ENCODE measurements at regions not wholly inside any gene's neighbourhood (a gene's known extent, or its start where the extent isn't known, plus 50 kb on each side); places are given as distances from the start of the nearest gene placed in this dataset.

DNA sequence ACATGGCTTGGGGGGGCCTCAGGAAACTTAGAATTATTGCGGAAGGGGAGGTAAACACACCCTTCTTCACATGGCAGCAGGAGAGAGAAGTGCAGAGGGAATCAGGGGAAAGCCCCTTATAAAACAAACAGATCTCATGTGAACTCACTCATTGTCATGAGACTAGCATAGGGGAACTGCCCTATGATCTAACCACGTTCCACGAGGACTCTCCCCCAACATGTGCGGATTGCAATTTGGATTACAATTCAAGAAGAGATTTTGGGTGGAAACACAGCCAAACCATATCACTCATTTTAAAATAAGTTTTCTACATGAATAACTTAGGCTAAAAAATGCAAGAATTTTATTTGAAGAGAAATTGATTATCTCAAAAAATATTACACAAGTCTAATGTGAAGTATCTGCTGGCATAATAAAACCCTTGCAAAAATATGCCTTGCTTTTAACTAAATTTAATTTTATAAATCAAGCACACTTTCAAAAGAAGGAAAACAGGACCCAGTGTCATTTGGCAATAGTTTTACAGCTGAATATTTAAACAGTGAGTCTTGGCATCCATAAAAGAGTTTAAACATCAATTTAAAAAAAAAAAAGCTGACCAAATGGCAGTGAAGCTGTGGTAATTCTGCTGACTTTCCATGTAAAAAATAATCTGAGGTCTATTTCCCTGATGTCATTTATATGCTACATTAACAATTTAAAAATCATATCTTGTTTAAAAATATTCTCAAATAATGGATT lies 1057.2 kb downstream of the NAALADL2 start:
- no peak for DNase-seq

DNA sequence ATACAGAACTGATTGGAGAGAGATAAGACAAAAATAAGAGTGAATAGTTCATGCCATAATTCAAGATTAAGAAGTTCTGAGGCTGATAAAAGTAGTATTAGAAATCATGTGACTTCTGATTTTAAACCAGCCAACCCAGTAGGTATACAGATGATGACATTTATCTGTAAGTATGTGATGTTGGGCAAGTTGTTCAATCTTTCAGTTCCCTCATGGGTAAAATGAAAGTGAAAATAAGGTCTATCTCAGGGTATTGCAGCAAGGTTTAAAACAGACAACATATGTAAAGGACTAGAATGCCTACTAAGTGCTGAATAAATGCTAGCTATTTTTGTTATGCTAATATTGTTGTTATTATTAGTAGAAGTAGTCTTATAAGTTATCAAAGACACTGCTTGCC lies 1055.7 kb downstream of the NAALADL2 start:
- no peak for DNase-seq

DNA sequence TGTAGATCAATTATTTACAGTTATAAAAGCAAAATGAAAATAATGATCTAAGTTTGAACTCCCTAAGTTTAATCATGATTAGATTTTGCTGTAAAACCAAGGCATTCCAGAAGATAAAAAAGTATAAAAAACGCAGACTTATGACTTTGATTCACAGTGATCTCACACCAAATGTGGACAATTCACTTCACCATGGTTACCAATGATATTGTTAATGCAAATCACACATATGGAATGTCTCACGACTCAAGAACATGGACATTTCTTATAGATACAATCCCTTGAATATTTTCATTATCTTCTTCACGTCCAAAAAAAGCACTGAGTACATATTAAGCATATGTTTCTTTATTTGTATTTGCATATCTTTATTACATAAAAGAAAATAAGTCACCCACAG lies 1054.2 kb downstream of the NAALADL2 start:
- no peak for DNase-seq

DNA sequence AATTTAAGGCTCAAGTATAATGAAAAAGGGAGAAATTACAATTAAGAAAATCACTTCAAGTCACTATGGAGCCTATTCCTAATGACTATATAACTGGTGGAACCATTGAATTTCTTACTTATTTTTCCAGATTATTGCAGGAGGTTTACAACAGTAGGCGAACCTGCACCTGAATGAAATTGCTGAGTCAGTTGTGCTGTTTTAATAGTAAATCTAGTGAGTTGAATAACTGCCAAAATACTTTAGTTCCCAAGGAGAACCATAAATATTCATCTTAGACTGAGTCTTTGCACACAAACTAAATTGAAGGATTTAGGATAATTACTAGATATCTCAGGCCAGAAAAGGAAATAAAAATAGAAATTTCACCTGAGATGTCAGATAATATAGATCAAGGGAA lies 1052.8 kb downstream of the NAALADL2 start:
- no peak for DNase-seq

DNA sequence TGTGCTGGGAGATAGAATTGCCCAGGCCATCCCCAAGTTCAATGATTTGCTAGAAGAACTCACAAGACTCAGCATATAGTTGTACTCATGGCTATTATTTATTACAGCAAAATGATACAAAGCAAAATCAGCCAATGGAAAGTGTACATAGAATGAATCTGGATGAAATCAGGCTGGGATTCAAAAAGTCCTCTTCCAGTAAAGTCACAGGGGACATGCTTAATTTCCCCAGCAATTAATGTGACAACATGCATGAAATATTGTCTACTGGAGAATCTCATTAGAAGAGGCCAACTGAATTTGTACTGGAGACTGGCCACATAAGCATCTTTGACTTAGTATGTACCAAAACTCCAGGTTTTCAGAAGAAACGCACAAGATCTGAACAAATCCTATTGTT lies 1043.1 kb downstream of the NAALADL2 start:
- no peak for DNase-seq

DNA sequence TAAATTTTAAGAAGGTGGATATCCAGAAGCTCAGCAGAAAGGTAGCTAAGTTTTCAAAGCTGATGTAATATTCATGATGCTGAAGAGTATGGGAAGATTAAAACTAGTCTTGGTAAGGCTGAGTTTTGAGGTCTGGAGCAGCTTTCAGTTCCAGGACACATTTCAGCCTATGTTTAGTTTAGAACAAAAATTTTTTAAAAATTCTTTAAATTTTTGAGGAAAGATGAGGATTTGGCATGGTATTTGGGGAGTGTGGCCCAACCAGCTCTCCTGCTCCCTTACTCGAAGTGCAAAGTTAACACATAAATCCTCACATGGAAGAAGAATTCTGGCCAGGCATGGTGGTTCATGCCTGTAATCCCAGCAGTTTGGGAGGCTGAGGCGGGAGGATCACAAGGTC lies 1039.1 kb downstream of the NAALADL2 start:
- DNase-seq: no peak

DNA sequence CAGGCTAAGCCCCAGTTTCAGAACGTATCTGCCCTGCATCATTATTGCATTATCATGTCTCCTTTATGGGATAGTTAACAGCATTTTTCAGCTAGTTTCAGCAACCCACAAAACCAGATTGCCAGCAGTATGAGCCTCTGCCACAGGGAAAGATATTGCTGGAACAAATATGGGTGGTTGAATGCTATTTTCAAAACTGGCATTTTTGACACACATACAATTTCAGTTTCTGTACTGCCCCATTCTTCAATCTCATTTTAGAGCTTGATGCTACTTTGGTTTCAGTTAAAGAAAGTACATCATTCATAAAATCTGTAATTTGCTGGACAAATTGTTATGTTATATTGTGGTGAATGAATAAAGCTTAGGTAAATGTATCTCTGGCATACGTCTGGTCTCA lies 1037.5 kb downstream of the NAALADL2 start:
- DNase-seq: no peak

DNA sequence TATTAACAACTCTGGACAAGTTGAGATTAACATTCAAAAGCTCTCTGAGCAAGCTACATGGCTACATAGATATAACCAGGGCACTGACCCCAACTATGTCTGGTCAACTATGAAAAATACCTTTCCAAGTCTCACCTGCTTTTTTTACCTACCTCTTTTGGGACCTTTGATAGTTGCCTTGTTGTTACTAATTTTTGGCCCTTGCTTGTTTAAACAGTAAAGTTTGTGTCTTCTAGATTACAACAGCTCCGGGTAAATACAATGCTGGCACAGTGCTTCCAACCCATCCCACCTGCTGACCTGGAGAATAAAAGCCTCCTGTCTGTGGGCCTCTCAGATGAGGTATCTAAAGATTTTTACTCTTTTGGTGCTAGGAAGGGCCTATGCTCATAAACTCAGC lies 1036.6 kb downstream of the NAALADL2 start:
- no peak for DNase-seq

DNA sequence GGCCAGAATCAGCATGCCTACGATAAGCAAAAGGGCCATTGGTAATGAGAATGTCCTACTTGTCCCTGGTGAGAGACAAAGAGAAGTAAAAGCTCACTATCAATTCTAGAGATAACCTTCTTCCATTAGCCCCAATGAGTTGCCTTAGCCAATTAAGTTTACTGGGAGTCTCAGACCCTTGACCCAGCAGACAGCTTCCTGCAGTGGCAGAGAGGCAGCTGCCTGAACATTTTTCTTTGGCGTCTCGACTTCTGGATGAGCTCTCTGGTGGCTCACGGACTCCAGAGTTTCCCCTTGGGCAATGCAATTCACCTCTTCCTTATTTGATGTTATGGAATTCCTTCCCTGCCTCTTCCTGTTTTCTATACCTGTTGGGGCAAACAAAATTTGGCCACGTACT lies 1034.4 kb downstream of the NAALADL2 start:
- DNase-seq: no peak

DNA sequence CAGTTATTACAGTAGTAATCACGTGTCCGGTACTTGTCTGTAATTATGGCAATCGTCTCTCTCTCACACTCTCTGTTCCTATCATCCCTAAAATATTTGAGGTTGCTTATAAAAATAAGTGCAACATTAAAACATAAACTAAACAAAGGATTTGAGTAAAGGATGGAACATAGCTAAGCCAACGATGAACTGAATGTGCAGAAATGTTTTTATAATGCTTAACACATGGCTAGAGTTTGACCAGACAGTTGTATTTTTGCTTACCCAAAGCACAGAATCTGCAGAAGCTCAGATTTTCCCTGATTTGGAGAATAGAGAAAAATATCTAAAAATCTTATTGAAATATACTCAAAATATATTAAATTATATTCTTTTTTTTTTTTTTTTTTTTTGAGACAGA lies 1030.9 kb downstream of the NAALADL2 start:
- DNase-seq: no peak

DNA sequence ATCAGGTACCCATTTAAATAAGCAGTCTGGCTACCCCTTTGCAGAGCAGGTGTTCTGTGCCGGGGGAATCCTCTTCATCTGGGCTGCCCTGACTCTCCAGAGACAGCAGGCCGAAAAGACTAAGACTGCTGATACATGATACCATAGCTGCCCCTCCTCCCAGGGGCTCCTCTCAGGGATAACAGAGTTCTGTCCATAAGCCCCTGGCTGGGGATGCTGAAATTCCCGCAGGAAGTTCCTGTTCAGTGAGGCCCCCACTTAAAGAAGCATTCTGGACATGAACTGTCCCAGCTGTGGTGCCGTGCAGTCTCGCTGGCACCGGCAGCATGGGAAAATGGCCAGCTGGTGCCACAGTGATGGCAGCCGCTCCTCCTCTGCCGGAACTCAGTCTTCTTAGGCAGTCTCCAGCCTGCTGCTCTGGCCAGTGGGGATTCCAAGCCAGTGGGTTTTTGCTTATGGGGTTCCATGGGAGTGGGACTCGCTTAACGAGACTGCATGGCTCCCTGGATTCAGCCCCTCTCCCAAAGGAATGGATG lies 1026.2 kb downstream of the NAALADL2 start:
- DNase-seq: no peak

DNA sequence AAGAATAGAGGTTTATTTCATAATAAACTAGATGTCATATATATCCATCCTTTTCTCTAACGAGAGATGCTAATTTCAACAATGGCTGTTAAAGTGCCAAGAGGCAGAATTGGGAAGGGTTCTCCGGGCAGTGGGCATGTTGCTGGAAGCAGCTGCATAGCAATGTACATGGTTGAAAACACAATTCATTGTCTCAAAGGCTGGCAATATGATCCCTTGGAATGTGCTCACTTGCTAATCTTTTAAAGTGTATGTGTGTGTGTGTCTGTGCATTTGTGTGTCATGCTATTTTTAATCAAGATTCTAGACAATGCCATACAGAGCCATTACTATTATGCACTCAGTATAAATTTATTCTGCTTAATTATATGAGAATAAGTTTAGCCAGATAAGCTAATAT lies 1020.3 kb downstream of the NAALADL2 start:
- DNase-seq: no peak

DNA sequence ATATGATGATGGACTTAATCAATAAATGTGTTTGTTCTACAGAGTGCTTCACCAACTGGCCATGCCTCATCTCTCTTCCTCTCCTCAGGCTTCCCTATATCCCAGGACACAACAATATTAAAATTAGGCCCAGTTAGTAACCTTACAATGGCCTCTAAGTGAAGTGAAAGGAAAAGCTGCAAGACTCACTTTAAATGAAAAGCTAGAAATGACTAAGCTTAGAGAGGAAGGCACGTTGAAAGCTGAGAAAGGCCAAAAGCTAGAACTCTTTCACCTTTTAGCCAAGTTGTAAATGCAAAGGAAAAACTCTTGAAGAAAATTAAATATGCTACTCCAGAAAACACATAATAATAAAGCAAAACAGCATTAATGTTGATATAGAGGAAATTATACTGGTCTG lies 1010.3 kb downstream of the NAALADL2 start:
- no peak for DNase-seq

DNA sequence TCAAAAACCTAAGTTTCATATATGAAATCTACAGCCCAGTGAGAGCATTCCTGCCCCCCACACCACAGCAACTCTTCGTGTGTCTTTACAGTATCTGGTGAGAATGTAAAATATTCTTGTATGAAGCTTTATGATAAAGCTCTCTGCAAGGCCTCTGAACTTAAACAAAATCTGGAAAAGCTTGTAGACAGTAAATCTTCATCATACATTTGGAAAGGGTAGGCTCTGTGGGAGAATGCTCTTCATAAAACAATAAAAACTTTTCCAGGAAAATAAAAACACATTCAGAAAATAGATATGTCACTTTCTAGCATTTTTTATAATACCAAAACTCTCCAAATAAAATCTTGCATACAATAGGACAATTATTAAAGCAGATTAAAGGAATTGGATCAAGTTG lies 1009.5 kb downstream of the NAALADL2 start:
- no peak for DNase-seq

DNA sequence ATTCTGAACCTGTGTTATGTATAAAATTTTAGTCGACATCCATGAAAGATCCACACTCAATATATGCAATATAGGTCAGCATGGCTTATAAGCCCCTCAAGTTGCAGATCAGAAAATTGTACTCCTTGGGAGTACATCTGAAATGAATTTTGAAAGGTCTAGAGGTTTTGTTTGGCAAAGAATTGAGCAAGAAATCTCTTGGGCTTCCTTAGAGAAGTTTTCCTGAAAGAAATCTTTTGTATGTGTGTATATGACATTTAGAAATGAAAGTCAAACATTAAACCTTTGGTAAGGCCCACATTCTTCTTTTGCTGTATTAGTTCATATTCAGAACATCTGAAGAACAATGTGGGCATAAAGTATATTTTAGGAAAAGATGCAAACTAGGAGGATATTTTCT lies 1006.6 kb downstream of the NAALADL2 start:
- DNase-seq: no peak

DNA sequence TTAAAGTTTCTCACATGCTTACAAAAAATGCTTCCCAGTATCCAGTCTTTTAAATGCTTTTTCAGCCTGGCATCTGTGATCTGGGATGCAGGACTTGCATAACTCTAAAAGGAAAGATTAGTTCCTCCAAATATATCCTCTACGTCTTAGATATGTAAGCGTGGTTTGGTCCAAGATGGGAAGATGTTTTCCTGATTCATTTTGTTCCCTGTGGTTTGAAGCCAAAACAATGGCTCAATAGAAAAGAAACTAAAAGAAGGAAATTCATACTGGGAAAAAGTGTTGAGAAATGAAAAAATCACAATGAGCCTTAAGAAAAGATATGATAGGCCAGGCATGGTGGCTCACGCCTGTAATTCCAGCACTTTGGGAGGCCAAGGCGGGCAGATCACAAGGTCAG lies 1002.8 kb downstream of the NAALADL2 start:
- no peak for DNase-seq
